ENCODE measurements at regions not wholly inside any gene's neighbourhood (a gene's known extent, or its start where the extent isn't known, plus 50 kb on each side); places are given as distances from the start of the nearest gene placed in this dataset.

- no peak overlapping the region for H3K27ac ChIP-seq (ENCODE audit: low read length)
- H3K9me3 ChIP-seq (ENCODE audit: insufficient read depth, low read length): no peaks in the 10 kb centered on the region
Observed at GRCh38 chr12:58268069-58268468, 326.7 kb downstream of the ATP23 start.

DNA sequence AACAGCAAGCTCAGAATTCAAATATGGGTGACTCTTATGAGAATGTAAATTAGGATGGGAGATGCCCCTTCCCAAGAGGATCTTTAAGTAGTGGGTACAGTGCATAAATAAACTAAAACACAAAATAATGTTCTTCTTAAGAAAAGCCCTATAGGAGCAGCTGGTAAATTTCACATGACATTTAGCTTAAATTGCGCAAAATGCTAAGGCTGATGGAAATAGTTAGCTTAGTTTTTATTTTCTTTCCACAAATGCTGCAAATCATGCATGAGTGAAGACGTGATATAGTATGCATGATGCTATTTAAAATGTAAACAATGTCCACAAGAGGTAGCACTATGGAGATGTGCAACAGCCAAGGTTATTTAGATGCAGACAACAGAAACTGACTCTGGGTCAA, 328.1 kb downstream of the ATP23 start:
- H3K9ac ChIP-seq (ENCODE audit: low read length): no peak overlapping the region
- H2AFZ ChIP-seq (ENCODE audit: low read depth, low read length): no peak overlapping the region
- H3K4me3 ChIP-seq (ENCODE audit: low read length): no peak overlapping the region
- H3K27me3 ChIP-seq (ENCODE audit: low read depth, low read length): no peaks in the 10 kb centered on the region
- H3K27ac ChIP-seq (ENCODE audit: low read length): no peak overlapping the region
- TF ChIP-seq EZH2phosphoT487 (IDR thresholded peaks at IDR 0.05; ENCODE audit: low read depth): no peak
- TF ChIP-seq CTCF (IDR thresholded peaks at IDR 0.05; ENCODE audit: low read depth, low read length): no peak
- no peak overlapping the region for H3K4me2 ChIP-seq (ENCODE audit: low read length)
- H4K20me1 ChIP-seq (ENCODE audit: insufficient read depth, low read length): no peaks in the 10 kb centered on the region
- H3K36me3 ChIP-seq (replicated peaks; ENCODE audit: low read depth, low read length): no peaks in the 10 kb centered on the region
- H3K79me2 ChIP-seq (ENCODE audit: low read length): no peaks in the 10 kb centered on the region
- no peaks in the 10 kb centered on the region for H3K4me1 ChIP-seq (ENCODE audit: low read length)
- H3K9me3 ChIP-seq (ENCODE audit: insufficient read depth, low read length): no peaks in the 10 kb centered on the region

More at GRCh38 chr12:58268069-58268468, 326.7 kb downstream of the ATP23 start:
- no peaks in the 10 kb centered on the region for H3K27me3 ChIP-seq (ENCODE audit: low read depth, low read length)
- no peaks in the 10 kb centered on the region for H4K20me1 ChIP-seq (ENCODE audit: insufficient read depth, low read length)
- no peaks in the 10 kb centered on the region for H3K36me3 ChIP-seq (replicated peaks; ENCODE audit: low read depth, low read length)
- no peak overlapping the region for H3K4me3 ChIP-seq (ENCODE audit: low read length)
- H3K4me2 ChIP-seq (ENCODE audit: low read length): no peak overlapping the region
- TF ChIP-seq CTCF (IDR thresholded peaks at IDR 0.05; ENCODE audit: low read depth, low read length) (no peak), EZH2phosphoT487 (IDR thresholded peaks at IDR 0.05; ENCODE audit: low read depth) (no peak)
- no peak overlapping the region for H3K9ac ChIP-seq (ENCODE audit: low read length)
- no peaks in the 10 kb centered on the region for H3K79me2 ChIP-seq (ENCODE audit: low read length)
- no peak overlapping the region for H2AFZ ChIP-seq (ENCODE audit: low read depth, low read length)
- no peaks in the 10 kb centered on the region for H3K4me1 ChIP-seq (ENCODE audit: low read length)

DNA sequence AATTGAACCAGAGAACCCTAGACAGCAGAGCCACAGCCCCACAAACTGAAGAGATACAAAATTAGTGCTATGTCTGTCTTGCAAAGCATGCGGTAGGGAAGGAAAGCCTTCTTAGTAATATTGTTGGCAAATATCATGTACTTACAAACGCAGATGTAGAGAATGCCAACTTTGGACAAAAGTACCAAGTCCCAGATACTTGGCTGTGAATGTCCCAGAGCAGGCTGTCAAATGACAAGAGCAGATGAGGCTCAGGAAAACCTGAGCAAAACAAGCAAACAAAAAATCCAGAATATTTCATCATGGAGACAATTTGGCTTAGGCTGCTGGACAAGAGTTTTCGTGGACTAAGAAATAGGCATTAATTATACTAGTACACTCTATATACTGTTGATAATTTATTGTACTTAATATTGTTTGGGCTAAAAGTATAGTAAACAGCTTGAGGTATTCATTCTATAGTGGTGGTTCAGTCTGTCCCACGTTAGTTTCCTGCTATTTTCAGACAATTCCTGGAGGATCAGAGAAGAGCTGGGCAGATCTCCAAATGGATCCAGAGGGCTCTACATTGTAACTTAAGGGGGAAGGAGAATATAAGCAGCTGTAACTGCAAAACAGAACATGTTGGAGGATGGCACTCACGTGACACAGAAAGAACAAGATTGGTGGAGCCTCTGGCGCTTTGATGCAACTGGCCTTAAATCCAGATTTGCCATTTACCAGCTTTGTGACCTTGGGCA, 329.8 kb downstream of the ATP23 start:
- no peaks in the 10 kb centered on the region for H3K79me2 ChIP-seq (ENCODE audit: low read length)
- 0 out of 2 replicates have a peak, but pooled peaks cover 4% of the 10 kb centered on the region for H3K9me3 ChIP-seq (ENCODE audit: insufficient read depth, low read length)
- H3K27me3 ChIP-seq (ENCODE audit: low read depth, low read length): no peaks in the 10 kb centered on the region
- H3K4me1 ChIP-seq (ENCODE audit: low read length): no peaks in the 10 kb centered on the region
- H3K9ac ChIP-seq (ENCODE audit: low read length): no peak overlapping the region
- H4K20me1 ChIP-seq (ENCODE audit: insufficient read depth, low read length): no peaks in the 10 kb centered on the region
- H3K4me2 ChIP-seq (ENCODE audit: low read length): no peak overlapping the region
- no peak for TF ChIP-seq EZH2phosphoT487 (IDR thresholded peaks at IDR 0.05; ENCODE audit: low read depth)
- TF ChIP-seq CTCF (IDR thresholded peaks at IDR 0.05; ENCODE audit: low read depth, low read length): no peak
- H3K36me3 ChIP-seq (replicated peaks; ENCODE audit: low read depth, low read length): no peaks in the 10 kb centered on the region
- H2AFZ ChIP-seq (ENCODE audit: low read depth, low read length): no peak overlapping the region
- no peak overlapping the region for H3K4me3 ChIP-seq (ENCODE audit: low read length)
- H3K27ac ChIP-seq (ENCODE audit: low read length): no peak overlapping the region

GRCh38 chr12:58272461-58272860, 331.1 kb downstream of the ATP23 start:
- Histone ChIP-seq H3K27ac (ENCODE audit: low read length) (no peak overlapping the region), H3K79me2 (ENCODE audit: low read length) (no peaks in the 10 kb centered on the region), H3K36me3 (replicated peaks; ENCODE audit: low read depth, low read length) (no peaks in the 10 kb centered on the region), H4K20me1 (ENCODE audit: insufficient read depth, low read length) (no peaks in the 10 kb centered on the region), H3K9me3 (ENCODE audit: insufficient read depth, low read length) (0 out of 2 replicates have a peak, but pooled peaks cover 4% of the 10 kb centered on the region), H3K4me1 (ENCODE audit: low read length) (no peaks in the 10 kb centered on the region), H3K27me3 (ENCODE audit: low read depth, low read length) (no peaks in the 10 kb centered on the region), H3K4me3 (ENCODE audit: low read length) (no peak overlapping the region), H3K9ac (ENCODE audit: low read length) (no peak overlapping the region), H3K4me2 (ENCODE audit: low read length) (no peak overlapping the region), H2AFZ (ENCODE audit: low read depth, low read length) (no peak overlapping the region)
- TF ChIP-seq CTCF (IDR thresholded peaks at IDR 0.05; ENCODE audit: low read depth, low read length) (no peak), EZH2phosphoT487 (IDR thresholded peaks at IDR 0.05; ENCODE audit: low read depth) (no peak)
